BLaER1 treated with 17β-estradiol and CSF1 and Interleukin-3, amounts not matched to agents 10 nM and 100 nM (cell line): ENCODE measurements at regions not wholly inside any gene's neighbourhood (a gene's known extent, or its start where the extent isn't known, plus 50 kb on each side); places are given as distances from the start of the nearest gene placed in this dataset.

Source experiments
- H3K27ac ChIP-seq, 11 experiments: shearing (Covaris generic); formaldehyde crosslinking; 2 replicates each; pipeline ENCODE4 v1.8.1; 2022
- H3K27me3 ChIP-seq, 11 experiments: shearing (Covaris generic); formaldehyde crosslinking; 2 replicates each; pipeline ENCODE4 v1.8.1; 2022
- H3K36me3 ChIP-seq, 11 experiments: shearing (Covaris generic); formaldehyde crosslinking; 2 replicates each; pipeline ENCODE4 v1.8.1; 2022
- H3K4me1 ChIP-seq, 10 experiments: shearing (Covaris generic); formaldehyde crosslinking; 2 replicates each; pipeline ENCODE4 v1.8.1; 2022
- H3K4me2 ChIP-seq, 11 experiments: shearing (Covaris generic); formaldehyde crosslinking; 2 replicates each; pipeline ENCODE4 v1.8.1; 2022
- H3K4me3 ChIP-seq, 10 experiments: shearing (Covaris generic); formaldehyde crosslinking; 2 replicates each; pipeline ENCODE4 v1.8.1; 2022
- H3K9ac ChIP-seq, 11 experiments: shearing (Covaris generic); formaldehyde crosslinking; 2 replicates each; pipeline ENCODE4 v1.8.1; 2022
- H3K9me3 ChIP-seq, 11 experiments: shearing (Covaris generic); formaldehyde crosslinking; replicated peaks in 1 of 11; 2 replicates each; pipeline ENCODE4 v1.8.1; 2022
- H4K20me1 ChIP-seq, 11 experiments: shearing (Covaris generic); formaldehyde crosslinking; 2 replicates each; pipeline ENCODE4 v1.8.1; 2022
- Cebpa-rat ChIP-seq, 11 experiments: shearing (Covaris generic); IDR thresholded peaks; 2 replicates each; pipeline ENCODE4 v1.8.1; 2022

DNA sequence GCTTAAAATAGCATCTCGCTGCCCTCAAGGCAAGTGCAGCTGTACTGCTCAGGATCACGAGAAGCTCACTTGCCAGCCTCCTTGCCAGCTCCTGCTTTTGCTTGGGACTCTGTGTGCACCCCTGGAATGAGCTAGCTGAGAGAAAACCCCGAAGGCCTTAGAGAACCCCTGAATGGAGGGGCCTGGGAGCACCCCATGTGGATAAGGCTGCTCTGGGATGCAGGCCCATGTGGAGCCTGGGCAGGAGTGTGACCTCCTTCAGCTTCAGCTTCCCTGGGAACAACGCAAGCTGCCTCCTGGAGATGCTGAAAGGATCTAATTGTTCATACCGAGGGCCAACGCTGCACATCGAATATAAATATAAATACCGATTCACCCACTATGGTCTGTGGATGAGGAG is 109.2 kb downstream of the HSPH1 start:
- Histone ChIP-seq H3K4me2 (no peak overlapping the region), H3K4me3 (no peak overlapping the region), H3K9me3 (0 out of 22 replicates have a peak, but pooled peaks cover 0 to 4% (median 0%) of the 10 kb centered on the region in 11 experiments), H3K4me1 (peaks cover 0 to 35% (median 9%) of the 10 kb centered on the region in 10 experiments; a peak in 12 of 20 replicates), H3K27me3 (no peaks in the 10 kb centered on the region), H3K9ac (no peak overlapping the region), H3K27ac (no peak overlapping the region), H4K20me1 (no peaks in the 10 kb centered on the region), H3K36me3 (no peaks in the 10 kb centered on the region)
- TF ChIP-seq Cebpa-rat (IDR thresholded peaks at IDR 0.05), result no peak

DNA sequence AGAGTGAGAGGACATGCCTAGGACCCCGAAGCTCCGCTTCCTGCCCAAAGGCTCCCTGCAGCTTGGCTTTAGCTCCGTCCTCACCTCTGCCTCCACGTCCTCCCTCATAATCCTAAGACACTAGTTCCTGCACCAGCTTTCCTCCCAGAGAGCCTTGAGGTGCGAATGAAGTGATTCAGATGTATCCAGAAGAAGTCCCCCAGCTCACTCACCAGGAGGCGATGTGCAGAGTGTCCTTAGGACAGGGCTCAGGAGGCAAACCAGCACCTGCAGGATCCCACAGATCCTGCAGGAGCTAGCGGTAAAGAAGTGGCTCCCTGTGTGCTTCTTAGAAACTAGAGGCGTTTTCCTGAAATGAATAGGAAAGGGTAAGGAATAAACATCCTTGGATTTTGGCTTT is 109.7 kb downstream of the HSPH1 start:
- H3K4me2 ChIP-seq, result no peak overlapping the region
- H3K9me3 ChIP-seq, result 0 out of 22 replicates have a peak, but pooled peaks cover 0 to 4% (median 0%) of the 10 kb centered on the region in 11 experiments
- H3K4me1 ChIP-seq, result peaks cover 0 to 38% (median 9%) of the 10 kb centered on the region in 10 experiments; a peak in 13 of 20 replicates
- H3K27me3 ChIP-seq, result no peaks in the 10 kb centered on the region
- no peaks in the 10 kb centered on the region for H3K36me3 ChIP-seq
- TF ChIP-seq Cebpa-rat (IDR thresholded peaks at IDR 0.05), result no peak
- H4K20me1 ChIP-seq, result no peaks in the 10 kb centered on the region
- no peak overlapping the region for H3K4me3 ChIP-seq
- no peak overlapping the region for H3K9ac ChIP-seq
- no peak overlapping the region for H3K27ac ChIP-seq

DNA sequence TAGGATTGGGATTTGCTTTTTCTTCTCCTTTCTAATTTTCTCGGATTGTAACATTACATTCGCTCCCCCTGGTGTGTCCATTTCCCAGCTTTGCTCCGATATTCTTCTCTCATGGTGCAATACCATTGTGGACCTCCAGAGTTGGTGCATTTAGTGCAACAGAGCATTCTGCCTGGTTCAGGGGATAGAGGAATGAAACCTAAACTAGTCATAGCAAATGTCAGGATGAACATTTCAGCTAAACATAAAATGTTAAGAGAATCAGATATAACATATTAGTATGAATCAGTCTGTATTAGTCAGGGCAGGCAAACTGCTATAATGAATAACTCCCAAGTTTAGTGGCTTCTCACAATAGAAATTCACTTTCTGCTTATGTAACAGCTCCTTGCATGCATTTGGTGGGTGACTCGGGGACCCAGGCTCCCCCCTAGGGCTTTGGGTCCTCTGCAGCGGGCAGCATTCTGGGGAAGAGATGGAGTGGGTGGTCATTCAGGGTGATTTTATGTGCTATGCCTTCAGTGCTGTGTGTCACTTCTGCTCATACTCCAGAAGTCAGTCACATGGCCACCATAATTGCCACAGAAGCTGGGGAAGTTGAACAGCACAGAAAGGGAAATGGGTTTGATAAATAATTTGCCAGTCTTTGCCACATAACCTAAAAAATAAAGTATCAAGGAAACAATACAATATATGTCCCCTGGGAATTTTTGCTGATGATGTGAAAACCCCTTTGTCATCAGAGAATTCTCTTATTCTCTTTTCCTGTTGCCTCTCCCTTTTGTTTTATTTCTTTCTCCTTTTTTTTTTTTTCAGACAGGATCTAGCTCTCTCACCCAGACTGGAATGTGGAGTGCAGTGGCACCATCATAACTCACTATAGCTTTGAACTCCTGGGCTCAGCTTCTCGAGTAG is 111.0 kb downstream of the HSPH1 start:
- Histone ChIP-seq H3K27me3 (no peaks in the 10 kb centered on the region), H3K4me3 (no peak overlapping the region), H3K27ac (peak overlapping the region in 2 of 11 experiments; percentile 9 to 21; a peak in 1 of 22 replicates), H3K9ac (no peak overlapping the region), H3K36me3 (no peaks in the 10 kb centered on the region), H4K20me1 (no peaks in the 10 kb centered on the region), H3K4me1 (peaks cover 11 to 50% (median 20%) of the 10 kb centered on the region in 10 experiments), H3K4me2 (peak overlapping the region in 7 of 11 experiments; percentile 1 to 76 (median 18); a peak in 8 of 22 replicates), H3K9me3 (0 out of 22 replicates have a peak, but pooled peaks cover 0 to 4% (median 0%) of the 10 kb centered on the region in 11 experiments)
- no peak for TF ChIP-seq Cebpa-rat (IDR thresholded peaks at IDR 0.05)

DNA sequence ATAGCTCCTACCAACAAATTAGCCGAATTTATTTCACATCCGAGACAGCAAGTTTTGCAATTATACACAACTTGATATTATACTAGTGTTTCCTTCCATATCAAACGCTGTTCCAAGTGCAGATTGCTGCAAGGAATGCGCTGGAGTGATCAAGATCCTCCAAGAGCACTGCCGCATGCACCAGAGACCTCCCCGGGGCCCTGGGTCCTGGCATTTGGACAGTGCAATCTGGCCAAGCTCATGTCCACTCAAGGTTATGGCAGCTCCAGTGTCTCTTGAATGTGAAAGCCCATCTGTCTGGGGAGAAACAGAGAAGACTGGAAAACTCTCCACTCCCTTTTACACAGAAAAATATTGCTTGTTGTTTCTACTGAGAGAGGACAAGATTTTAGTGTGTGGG is 111.9 kb downstream of the HSPH1 start:
- Histone ChIP-seq H3K36me3 (no peaks in the 10 kb centered on the region), H3K27me3 (no peaks in the 10 kb centered on the region), H3K4me3 (no peak overlapping the region), H4K20me1 (no peaks in the 10 kb centered on the region), H3K9me3 (0 out of 22 replicates have a peak, but pooled peaks cover 0 to 2% (median 0%) of the 10 kb centered on the region in 11 experiments), H3K27ac (no peak overlapping the region), H3K9ac (no peak overlapping the region), H3K4me2 (no peak overlapping the region; a peak in 2 of 22 replicates), H3K4me1 (peaks cover 20 to 59% (median 29%) of the 10 kb centered on the region in 10 experiments)
- no peak for TF ChIP-seq Cebpa-rat (IDR thresholded peaks at IDR 0.05)

DNA sequence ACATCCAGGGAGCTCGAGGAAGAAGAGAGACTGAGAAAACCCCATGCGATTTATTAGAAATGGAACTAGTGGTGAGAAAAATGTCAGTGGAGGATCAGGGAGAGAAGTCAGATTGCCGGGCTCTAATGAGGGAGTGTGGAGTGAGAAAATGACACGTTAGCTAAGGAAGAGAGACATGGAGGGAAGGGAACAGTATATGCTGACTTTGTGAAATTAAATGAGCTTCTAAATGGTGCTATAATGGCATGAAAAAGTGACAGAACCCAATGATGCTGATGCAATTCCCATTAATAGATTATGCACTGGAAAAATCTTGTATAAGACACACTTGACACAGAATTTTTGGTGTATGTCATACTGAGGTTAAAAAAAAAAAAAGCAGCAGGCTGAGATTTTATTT is 112.6 kb downstream of the HSPH1 start:
- Histone ChIP-seq H3K4me2 (peak overlapping the region in 2 of 11 experiments; percentile 21 to 36; a peak in 2 of 22 replicates), H4K20me1 (no peaks in the 10 kb centered on the region), H3K4me3 (no peak overlapping the region), H3K9ac (no peak overlapping the region), H3K4me1 (peaks cover 25 to 64% (median 36%) of the 10 kb centered on the region in 10 experiments), H3K9me3 (no peaks in the 10 kb centered on the region), H3K27ac (no peak overlapping the region), H3K36me3 (no peaks in the 10 kb centered on the region), H3K27me3 (no peaks in the 10 kb centered on the region)
- no peak for TF ChIP-seq Cebpa-rat (IDR thresholded peaks at IDR 0.05)

DNA sequence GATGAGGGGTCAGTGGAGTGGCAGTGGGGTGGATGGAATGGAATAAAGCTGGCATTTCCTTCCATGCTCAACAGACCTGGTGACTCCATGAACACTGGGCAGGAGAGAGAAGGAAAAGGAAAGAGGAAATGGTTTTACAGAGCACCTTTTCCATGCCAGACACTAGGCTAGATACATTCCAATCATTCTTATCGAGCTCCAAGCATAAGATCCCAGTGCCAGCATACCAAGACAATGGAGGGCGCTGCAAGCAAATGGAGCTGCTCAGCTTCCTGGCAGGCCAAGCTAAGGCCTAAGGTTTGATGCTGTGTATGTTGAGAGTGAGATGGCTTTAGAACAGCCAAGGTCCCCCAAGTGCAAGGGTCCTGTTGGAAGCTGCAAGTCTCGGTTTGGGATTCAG is 113.2 kb downstream of the HSPH1 start:
- Histone ChIP-seq H3K27me3 (no peaks in the 10 kb centered on the region), H3K9ac (no peak overlapping the region), H3K27ac (no peak overlapping the region), H3K36me3 (no peaks in the 10 kb centered on the region), H3K9me3 (no peaks in the 10 kb centered on the region), H3K4me3 (no peak overlapping the region), H4K20me1 (no peaks in the 10 kb centered on the region), H3K4me2 (peak overlapping the region in 2 of 11 experiments; percentile 21 to 36; a peak in 2 of 22 replicates), H3K4me1 (peaks cover 31 to 64% (median 41%) of the 10 kb centered on the region in 10 experiments)
- TF ChIP-seq Cebpa-rat (IDR thresholded peaks at IDR 0.05), result no peak

DNA sequence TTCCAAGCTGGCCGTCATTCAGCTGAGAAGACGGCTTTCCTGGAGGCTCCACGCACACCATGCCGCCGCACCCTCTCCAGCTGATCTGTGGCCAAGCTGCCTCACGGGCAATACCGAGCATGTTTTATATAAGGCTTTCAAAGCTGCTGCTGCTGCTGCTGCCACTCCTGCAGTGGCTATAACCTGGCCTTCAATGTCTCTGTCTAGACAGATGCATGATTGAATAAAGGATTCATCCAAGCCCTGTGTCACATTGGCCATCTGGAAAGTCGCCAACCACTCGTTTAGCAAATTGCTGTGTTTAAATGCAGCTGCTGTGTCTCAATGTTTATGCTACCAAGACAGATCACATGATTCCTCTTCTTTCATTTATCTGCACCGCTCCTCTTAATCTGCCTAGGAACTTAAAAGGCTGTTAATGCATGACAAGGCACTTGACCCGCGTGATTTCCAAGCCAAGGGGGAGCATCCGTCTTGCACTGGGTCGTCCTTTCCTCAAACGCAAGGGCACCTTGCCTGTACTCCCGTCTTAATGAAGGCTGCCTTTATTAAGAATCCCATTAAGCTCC is 114.3 kb downstream of the TEX26 start:
- peaks cover 0 to 5% (median 0%) of the 10 kb centered on the region in 11 experiments; a peak in 1 of 22 replicates for H4K20me1 ChIP-seq
- peak overlapping the region in 4 of 11 experiments; percentile 20 to 81 (median 73); a peak in 5 of 22 replicates for H3K27ac ChIP-seq
- H3K9ac ChIP-seq, result no peak overlapping the region
- H3K27me3 ChIP-seq, result no peaks in the 10 kb centered on the region; a peak in 1 of 22 replicates
- no peaks in the 10 kb centered on the region for H3K9me3 ChIP-seq
- H3K36me3 ChIP-seq, result no peaks in the 10 kb centered on the region
- H3K4me1 ChIP-seq, result peaks cover 48 to 78% (median 59%) of the 10 kb centered on the region in 10 experiments
- H3K4me3 ChIP-seq, result no peak overlapping the region
- peak overlapping the region in 10 of 11 experiments; percentile 46 to 90 (median 80); a peak in 19 of 22 replicates for H3K4me2 ChIP-seq
- TF ChIP-seq Cebpa-rat (IDR thresholded peaks at IDR 0.05), result no peak

DNA sequence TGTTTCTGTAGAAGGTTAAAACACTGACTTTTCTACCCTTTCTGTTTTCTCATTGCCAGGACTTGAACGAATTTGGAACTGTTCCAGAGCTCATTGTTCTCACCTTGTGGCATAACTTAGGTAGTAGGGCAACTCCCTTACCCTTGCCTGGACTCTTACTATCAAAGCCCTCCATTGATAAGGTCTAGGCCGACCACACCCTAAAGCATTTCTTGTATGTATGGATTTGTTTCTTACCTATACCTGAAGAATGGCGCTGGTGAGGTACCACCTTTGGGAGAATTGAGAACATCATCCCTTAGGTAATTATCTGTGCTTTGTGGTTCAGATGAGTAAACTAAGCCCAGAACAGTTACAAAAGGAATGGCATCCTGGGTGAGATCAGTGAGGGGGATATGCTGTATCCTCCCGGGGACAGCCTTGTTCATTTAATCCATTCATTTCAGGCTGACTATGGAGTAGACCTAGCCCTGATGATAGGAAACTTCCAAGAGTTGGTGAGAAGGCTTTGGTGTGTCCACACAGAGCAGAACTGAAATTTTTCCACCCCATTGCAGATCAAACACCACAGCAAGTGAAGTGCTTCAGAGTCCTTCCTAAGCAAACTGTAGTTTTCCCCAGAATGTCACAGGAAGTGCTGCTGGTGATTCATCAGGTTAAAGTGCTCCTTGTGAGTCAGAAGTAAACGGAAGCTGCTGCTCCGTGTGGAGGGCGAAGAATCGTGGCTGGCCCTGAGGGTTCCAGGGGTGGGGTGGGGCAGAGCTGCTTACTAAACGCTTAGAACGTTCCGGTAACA is 113.0 kb downstream of the TEX26 start:
- H4K20me1 ChIP-seq, result peaks cover 0 to 6% (median 0%) of the 10 kb centered on the region in 11 experiments; a peak in 1 of 22 replicates
- TF ChIP-seq Cebpa-rat (IDR thresholded peaks at IDR 0.05), result no peak
- H3K27me3 ChIP-seq, result peaks cover 0 to 3% (median 0%) of the 10 kb centered on the region in 11 experiments; a peak in 3 of 22 replicates
- H3K9ac ChIP-seq, result peak overlapping the region in 6 of 11 experiments; percentile 11 to 65 (median 30); a peak in 8 of 22 replicates
- H3K9me3 ChIP-seq, result no peaks in the 10 kb centered on the region
- H3K4me3 ChIP-seq, result peak overlapping the region in 3 of 10 experiments; percentile 14 to 18 (median 15); a peak in 4 of 20 replicates
- H3K36me3 ChIP-seq, result no peaks in the 10 kb centered on the region
- peaks cover 50 to 68% (median 53%) of the 10 kb centered on the region in 10 experiments for H3K4me1 ChIP-seq
- peak overlapping the region; percentile 46 to 90 (median 79) for H3K4me2 ChIP-seq
- peak overlapping the region in 9 of 11 experiments; percentile 26 to 81 (median 49); a peak in 16 of 22 replicates for H3K27ac ChIP-seq
